ENCODE measurements at regions not wholly inside any gene's neighbourhood (a gene's known extent, or its start where the extent isn't known, plus 50 kb on each side); places are given as distances from the start of the nearest gene placed in this dataset.
"Not testable (repeated sequence)": the region's sequence is repeated elsewhere in the genome, so short reads cannot be mapped to it uniquely, and the experiment has no call there.

- no peak for TF ChIP-seq REST (IDR thresholded peaks at IDR 0.05; ENCODE audit: unreplicated experiment)
- TF ChIP-seq EZH2phosphoT487 (IDR thresholded peaks at IDR 0.05; ENCODE audit: unreplicated experiment), result no peak
- TF ChIP-seq ZNF114 (CRISPR knock-in tag; IDR thresholded peaks at IDR 0.05), result no peak
These were observed 80.3 kb upstream of the KCNAB1 start (continued) for GRCh38 chr3:156040041-156040440.

GRCh38 chr3:156041216-156041841 lies 79.0 kb upstream of the KCNAB1 start:
- H3K79me2 ChIP-seq (replicated peaks; ENCODE audit: insufficient read depth); H3K4me2 ChIP-seq; H3K27me3 ChIP-seq (ENCODE audit: insufficient read depth); H2AFZ ChIP-seq; DNase-seq (ENCODE audit: low spot score); H3K36me3 ChIP-seq (ENCODE audit: insufficient read depth); H3K4me3 ChIP-seq; H3K4me1 Mint-ChIP-seq; H3K9me2 ChIP-seq (ENCODE audit: insufficient read depth); H4K20me1 ChIP-seq (replicated peaks; ENCODE audit: insufficient read depth); H3K36me3 Mint-ChIP-seq (ENCODE audit: low read depth); H3K9me3 Mint-ChIP-seq; H3K27me3 Mint-ChIP-seq (ENCODE audit: insufficient read depth, low read depth, poor library complexity); H3F3A ChIP-seq (replicated peaks; ENCODE audit: low read depth); H3K27ac ChIP-seq (ENCODE audit: low read depth); H3K4me3 Mint-ChIP-seq; H3K27ac Mint-ChIP-seq; ATAC-seq: not testable (repeated sequence)
- peaks cover 13% of the 10 kb centered on the region; the same call in 1 of the 2 replicates for H3K4me1 ChIP-seq (ENCODE audit: insufficient read depth)

DNA sequence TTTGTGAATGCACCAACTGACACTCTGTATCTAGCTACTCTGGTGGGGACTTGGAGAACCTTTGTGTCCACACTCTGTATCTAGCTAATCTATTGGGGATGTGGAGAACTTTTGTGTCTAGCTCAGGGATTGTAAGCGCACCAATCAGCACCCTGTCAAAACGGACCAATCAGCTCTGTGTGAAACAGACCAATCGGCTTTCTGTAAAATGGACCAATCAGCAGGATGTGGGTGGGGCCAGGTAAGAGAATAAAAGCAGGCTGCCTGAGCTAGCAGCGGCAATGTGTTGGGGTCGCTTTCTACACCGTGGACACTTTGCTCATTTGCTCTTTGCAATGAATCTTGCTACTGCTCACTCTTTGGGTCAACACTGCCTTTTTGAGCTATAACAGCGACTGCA lies 78.5 kb upstream of the KCNAB1 start:
- H3K79me2 ChIP-seq (replicated peaks; ENCODE audit: insufficient read depth); H2AFZ ChIP-seq; H3F3A ChIP-seq (replicated peaks; ENCODE audit: low read depth); H3K9me2 ChIP-seq (ENCODE audit: insufficient read depth); H3K9me3 Mint-ChIP-seq; H3K4me3 Mint-ChIP-seq; H3K27me3 Mint-ChIP-seq (ENCODE audit: insufficient read depth, low read depth, poor library complexity); H3K27me3 ChIP-seq (ENCODE audit: insufficient read depth); H3K27ac ChIP-seq (ENCODE audit: low read depth); H3K36me3 ChIP-seq (ENCODE audit: insufficient read depth); DNase-seq (ENCODE audit: low spot score); H3K4me3 ChIP-seq; H3K27ac Mint-ChIP-seq; H4K20me1 ChIP-seq (replicated peaks; ENCODE audit: insufficient read depth); H3K36me3 Mint-ChIP-seq (ENCODE audit: low read depth); H3K4me1 Mint-ChIP-seq; ATAC-seq; H3K4me2 ChIP-seq: not testable (repeated sequence)
- H3K4me1 ChIP-seq (ENCODE audit: insufficient read depth), result peaks cover 13% of the 10 kb centered on the region; the same call in 1 of the 2 replicates
